Body of pancreas (tissue), 4 donors: ENCODE measurements at regions not wholly inside any gene's neighbourhood (a gene's known extent, or its start where the extent isn't known, plus 50 kb on each side); places are given as distances from the start of the nearest gene placed in this dataset.

Source experiments
- ATAC-seq: fragments of 150-250 bp; one replicate; pipeline ENCODE4 v1.9.1; 2016
- DNase-seq, 4 donors: peaks; one replicate each; pipeline ENCODE4 v3.0.0-alpha.2; 2019
- H3K27ac ChIP-seq, 4 donors: fragments of 200-600 bp; sonication (generic); 1 replicate in 3 of 4; 2 replicates in 1 of 4; pipeline versions ENCODE4 v1.5.1 to v1.6.1; 2016 to 2019; ENCODE audit warnings: mild to moderate bottlenecking in 1 of 4, mixed read lengths in 1 of 4, moderate library complexity in 1 of 4
- H3K27me3 ChIP-seq, 2 donors: fragments of 200-600 bp; sonication (generic); one replicate each; pipeline ENCODE4 v1.6.0; 2016; ENCODE audit warnings: mild to moderate bottlenecking in 1 of 2
- H3K36me3 ChIP-seq, 2 donors: fragments of 200-600 bp; sonication (generic); replicated peaks in 1 of 2; 2 replicates each; pipeline ENCODE4 v1.5.1; 2016; ENCODE audit warnings: low read depth in 2 of 2; ENCODE audit not compliant: insufficient read depth in 1 of 2
- H3K4me1 ChIP-seq: fragments of 200-600 bp; sonication (generic); one replicate; pipeline ENCODE4 v1.6.0; 2016
- H3K4me3 ChIP-seq, 2 donors: fragments of 200-600 bp; sonication (generic); 1 replicate in 1 of 2; 2 replicates in 1 of 2; pipeline ENCODE4 v1.5.1; 2016 to 2019
- H3K9me3 ChIP-seq, 3 donors: fragments of 200-600 bp; sonication (generic); 1 replicate in 2 of 3; 2 replicates in 1 of 3; pipeline ENCODE4 v1.5.1; 2016
- POLR2A ChIP-seq, 3 donors: fragments of 450-650 bp; IDR thresholded peaks; one replicate each; pipeline ENCODE4 v1.6.1; 2016; ENCODE audit warnings: antibody characterized with exemption in 3 of 3, mild to moderate bottlenecking in 2 of 3
- WGBS, 2 donors: methylation state at CpG; one replicate each; pipeline ENCODE4 v1.1.5; 2017; 5-methylcytosine and 5-hydroxymethylcytosine counted together
- intact Hi-C: fragments of 100-400 bp; cut with DNase I; formaldehyde crosslinking; loops from one replicate; pipeline ENCODE4 v1.15.1; 2023
- TF ChIP-seq, protein P1 (sequence below), 7 experiments: fragments of 450-650 bp in 4 of 7; fragments of 200-600 bp in 3 of 7; sonication (generic) in 3 of 7; IDR thresholded peaks; one replicate each; pipeline ENCODE4 v1.5.1; 2016 to 2019; ENCODE audit warnings: antibody characterized with exemption in 7 of 7

DNA sequence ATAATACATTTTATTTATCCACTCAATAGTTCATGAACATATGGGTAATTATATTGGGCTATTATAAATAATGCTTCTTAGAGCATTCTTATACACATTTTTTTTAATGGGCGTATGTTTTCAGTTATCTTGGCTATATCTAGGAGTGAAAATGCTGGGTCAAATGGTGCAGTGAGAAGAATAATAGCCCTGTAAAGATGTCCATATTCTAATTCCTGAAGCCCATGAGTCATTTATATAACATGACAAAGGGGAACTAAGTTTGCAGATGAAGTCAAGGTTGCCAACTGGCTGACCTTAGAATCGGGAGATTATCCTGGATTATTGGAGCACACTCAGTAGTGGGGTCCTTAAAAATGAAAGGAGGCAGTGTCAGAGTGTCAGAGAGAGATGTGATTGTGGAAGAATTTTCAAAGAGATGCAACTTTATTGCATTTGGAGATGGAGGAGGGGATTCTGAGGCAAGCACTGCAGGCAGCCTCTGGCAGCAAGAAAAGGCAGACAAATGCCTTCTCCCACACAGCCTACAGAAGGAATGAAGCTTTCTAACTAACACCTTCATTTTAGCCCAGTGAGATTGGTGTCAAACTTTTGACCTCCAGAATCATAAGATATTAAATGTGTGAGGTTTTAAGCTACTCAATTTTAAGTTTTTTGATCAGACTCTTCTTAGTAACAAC lies 106.1 kb upstream of the HS3ST1 start:
- intact Hi-C loops, result no loop called here
- Histone ChIP-seq H3K27ac (no peak overlapping the region), H3K4me1 (no peaks in the 10 kb centered on the region), H3K36me3 (no peaks in the 10 kb centered on the region), H3K4me3 (no peak overlapping the region), H3K9me3 (peaks cover 0 to 7% (median 0%) of the 10 kb centered on the region in 3 donors), H3K27me3 (no peaks in the 10 kb centered on the region)
- WGBS, 2 donors, result 17 to 21% methylated on average over 2 of the region's 2 CpGs
- no peak for DNase-seq
- no peak for ATAC-seq
- TF ChIP-seq, protein P1, sequence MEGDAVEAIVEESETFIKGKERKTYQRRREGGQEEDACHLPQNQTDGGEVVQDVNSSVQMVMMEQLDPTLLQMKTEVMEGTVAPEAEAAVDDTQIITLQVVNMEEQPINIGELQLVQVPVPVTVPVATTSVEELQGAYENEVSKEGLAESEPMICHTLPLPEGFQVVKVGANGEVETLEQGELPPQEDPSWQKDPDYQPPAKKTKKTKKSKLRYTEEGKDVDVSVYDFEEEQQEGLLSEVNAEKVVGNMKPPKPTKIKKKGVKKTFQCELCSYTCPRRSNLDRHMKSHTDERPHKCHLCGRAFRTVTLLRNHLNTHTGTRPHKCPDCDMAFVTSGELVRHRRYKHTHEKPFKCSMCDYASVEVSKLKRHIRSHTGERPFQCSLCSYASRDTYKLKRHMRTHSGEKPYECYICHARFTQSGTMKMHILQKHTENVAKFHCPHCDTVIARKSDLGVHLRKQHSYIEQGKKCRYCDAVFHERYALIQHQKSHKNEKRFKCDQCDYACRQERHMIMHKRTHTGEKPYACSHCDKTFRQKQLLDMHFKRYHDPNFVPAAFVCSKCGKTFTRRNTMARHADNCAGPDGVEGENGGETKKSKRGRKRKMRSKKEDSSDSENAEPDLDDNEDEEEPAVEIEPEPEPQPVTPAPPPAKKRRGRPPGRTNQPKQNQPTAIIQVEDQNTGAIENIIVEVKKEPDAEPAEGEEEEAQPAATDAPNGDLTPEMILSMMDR (IDR thresholded peaks at IDR 0.05), result no peak
- TF ChIP-seq POLR2A (IDR thresholded peaks at IDR 0.05), result no peak

DNA sequence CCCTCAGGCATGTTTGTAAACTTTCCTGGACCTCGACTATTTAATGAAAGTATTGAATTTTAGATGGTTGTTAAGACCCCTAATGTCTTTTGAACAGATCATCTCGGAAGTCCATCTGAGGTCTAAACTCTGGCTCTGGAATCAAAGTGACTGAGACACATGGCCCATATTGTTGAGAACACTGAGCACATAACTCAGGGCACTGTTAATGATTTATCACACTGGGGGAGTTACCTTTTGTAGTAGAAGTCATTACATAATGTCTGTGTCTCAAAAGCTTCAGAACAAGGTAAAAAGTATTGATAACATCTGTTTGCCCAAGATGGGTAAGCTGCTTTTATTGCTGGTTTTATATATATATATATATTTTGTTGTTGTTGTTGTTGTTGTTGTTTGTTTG lies 103.4 kb upstream of the HS3ST1 start:
- ATAC-seq, result no peak
- peaks cover 0 to 7% (median 0%) of the 10 kb centered on the region in 3 donors for H3K9me3 ChIP-seq
- H3K27me3 ChIP-seq, result no peaks in the 10 kb centered on the region
- no peak for TF ChIP-seq POLR2A (IDR thresholded peaks at IDR 0.05)
- TF ChIP-seq, protein P1 (IDR thresholded peaks at IDR 0.05), result no peak
- H3K27ac ChIP-seq, result no peak overlapping the region
- H3K36me3 ChIP-seq, result no peaks in the 10 kb centered on the region
- WGBS, 2 donors, result 26 to 49% methylated on average over 2 of the region's 2 CpGs
- intact Hi-C loops, result no loop called here
- DNase-seq, result no peak
- no peak overlapping the region for H3K4me3 ChIP-seq
- H3K4me1 ChIP-seq, result no peaks in the 10 kb centered on the region

DNA sequence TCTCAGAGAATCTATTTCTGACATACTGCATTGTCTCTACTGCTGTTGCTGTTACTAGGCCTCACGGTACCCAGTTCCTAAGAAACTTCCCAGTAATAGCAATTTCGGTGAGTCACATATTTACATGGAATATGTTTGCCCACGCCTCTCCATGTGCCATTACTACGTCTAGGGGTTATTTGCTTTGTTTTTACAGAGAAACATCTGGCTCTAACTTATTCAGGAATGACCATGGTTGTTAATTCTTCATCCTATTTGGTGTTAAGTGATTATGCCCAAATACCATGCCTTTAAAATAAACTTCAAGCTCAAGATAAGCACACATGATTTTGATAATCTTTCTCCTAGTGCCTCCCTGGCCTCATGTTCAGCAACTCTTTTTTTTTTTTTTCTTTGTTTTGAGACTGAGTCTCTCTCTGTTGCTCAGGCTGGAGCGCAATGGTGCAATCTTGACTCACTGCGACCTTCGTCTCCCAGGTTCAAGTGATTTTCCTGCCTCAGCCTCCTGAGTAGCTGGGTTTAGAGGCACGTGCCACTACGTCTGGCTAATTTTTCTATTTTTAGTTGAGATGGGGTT lies 101.0 kb upstream of the HS3ST1 start:
- no peaks in the 10 kb centered on the region for H3K4me1 ChIP-seq
- H3K4me3 ChIP-seq, result no peak overlapping the region
- 68 to 72% methylated on average over 9 of the region's 9 CpGs for WGBS, 2 donors
- H3K27ac ChIP-seq, result no peak overlapping the region
- no peaks in the 10 kb centered on the region for H3K27me3 ChIP-seq
- ATAC-seq (no peak), DNase-seq (no peak)
- intact Hi-C loops, result no loop called here
- H3K9me3 ChIP-seq, result peaks cover 0 to 7% (median 0%) of the 10 kb centered on the region in 3 donors
- no peaks in the 10 kb centered on the region for H3K36me3 ChIP-seq
- no peak for TF ChIP-seq POLR2A (IDR thresholded peaks at IDR 0.05)
- TF ChIP-seq, protein P1 (IDR thresholded peaks at IDR 0.05), result no peak

DNA sequence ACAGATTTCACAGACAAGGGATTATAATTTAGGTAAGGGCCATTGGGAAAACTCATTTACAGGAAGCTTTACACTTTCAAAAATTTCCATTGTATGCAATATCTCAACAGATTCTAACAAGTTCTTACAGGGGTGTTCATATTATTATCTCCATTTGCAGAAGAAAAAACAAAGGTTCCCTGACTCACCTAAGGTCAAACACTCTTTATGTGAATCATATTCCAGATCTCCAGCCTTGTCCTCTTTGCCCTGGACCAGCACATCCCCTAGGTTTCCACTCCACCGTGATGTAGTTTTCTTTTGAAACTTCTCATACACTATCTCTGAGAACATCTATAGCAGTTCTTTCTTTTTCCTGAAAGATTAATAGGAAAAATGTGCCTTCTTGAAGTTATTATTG lies 96.4 kb upstream of the HS3ST1 start:
- Histone ChIP-seq H3K27me3 (no peaks in the 10 kb centered on the region), H3K9me3 (peaks cover 0 to under 1% (median 0%) of the 10 kb centered on the region in 3 donors), H3K4me1 (no peaks in the 10 kb centered on the region), H3K36me3 (no peaks in the 10 kb centered on the region), H3K4me3 (no peak overlapping the region), H3K27ac (no peak overlapping the region)
- no peak for TF ChIP-seq POLR2A (IDR thresholded peaks at IDR 0.05)
- TF ChIP-seq, protein P1 (IDR thresholded peaks at IDR 0.05), result no peak
- WGBS, 2 donors, result 71 to 81% methylated on average over 1 of the region's 1 CpG
- no peak for DNase-seq
- ATAC-seq, result no peak
- intact Hi-C loops, result no loop called here

DNA sequence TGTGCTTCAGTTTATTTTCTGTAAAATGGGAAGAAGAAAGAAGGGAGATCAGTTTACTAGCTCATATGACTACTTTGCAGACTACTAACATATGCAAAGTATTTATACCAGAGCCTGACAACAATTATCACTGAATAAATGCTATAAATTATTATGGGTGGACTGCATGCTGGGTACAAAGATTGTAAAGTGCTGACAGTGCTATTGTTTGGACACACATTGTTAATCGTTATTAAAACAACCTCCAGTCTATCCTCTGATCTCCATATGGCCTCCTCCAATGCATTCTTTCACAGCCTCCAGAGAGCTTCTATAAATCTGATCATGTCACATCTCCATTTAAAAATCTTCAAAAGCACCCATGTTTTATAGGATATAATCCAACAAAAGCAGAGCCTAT lies 90.1 kb upstream of the HS3ST1 start:
- TF ChIP-seq, protein P1 (IDR thresholded peaks at IDR 0.05), result no peak
- no peak for TF ChIP-seq POLR2A (IDR thresholded peaks at IDR 0.05)
- 50 to 59% methylated on average over 1 of the region's 1 CpG for WGBS, 2 donors
- intact Hi-C loops, result no loop called here

More for the DNA sequence above, 90.1 kb upstream of the HS3ST1 start:
- Histone ChIP-seq H3K27me3 (no peaks in the 10 kb centered on the region), H3K27ac (no peak overlapping the region), H3K9me3 (no peaks in the 10 kb centered on the region), H3K4me1 (no peaks in the 10 kb centered on the region), H3K4me3 (no peak overlapping the region), H3K36me3 (no peaks in the 10 kb centered on the region)
- ATAC-seq (no peak), DNase-seq (no peak)
